IPS-20b (cell line): ENCODE measurements at regions not wholly inside any gene's neighbourhood (a gene's known extent, or its start where the extent isn't known, plus 50 kb on each side); places are given as distances from the start of the nearest gene placed in this dataset.

Experiments
- H3K27ac ChIP-seq: one replicate; pipeline ENCODE4 v1.5.1; 2013; ENCODE audit warnings: low read length
- H3K27me3 ChIP-seq: 2 replicates; pipeline ENCODE4 v1.6.1; 2013; ENCODE audit warnings: mild to moderate bottlenecking, low read length, inconsistent platforms; ENCODE audit not compliant: insufficient read depth
- H3K36me3 ChIP-seq: 2 replicates; pipeline ENCODE4 v1.6.1; 2013; ENCODE audit warnings: low read depth, mild to moderate bottlenecking, inconsistent platforms, low read length, moderate library complexity; ENCODE audit not compliant: insufficient read depth
- H3K4me1 ChIP-seq: 2 replicates; pipeline ENCODE4 v1.6.1; 2013; ENCODE audit warnings: mild to moderate bottlenecking, control low read depth, inconsistent platforms, low read length, moderate library complexity; ENCODE audit not compliant: insufficient read depth
- H3K4me3 ChIP-seq: 2 replicates; pipeline ENCODE4 v1.5.1; 2013; ENCODE audit warnings: mild to moderate bottlenecking, low read length, inconsistent platforms
- H3K9ac ChIP-seq: 2 replicates; pipeline ENCODE4 v1.6.1; 2013; ENCODE audit warnings: low read depth, mild to moderate bottlenecking, inconsistent platforms, low read length, moderate library complexity
- H3K9me3 ChIP-seq: 2 replicates; pipeline ENCODE4 v1.6.1; 2013; ENCODE audit warnings: mild to moderate bottlenecking, low read depth, low read length, inconsistent platforms; ENCODE audit not compliant: insufficient read depth

- Histone ChIP-seq H3K9ac (no peak overlapping the region), H3K27ac (no peak overlapping the region), H3K36me3 (no peaks in the 10 kb centered on the region), H3K4me3 (no peak overlapping the region), H3K9me3 (no peaks in the 10 kb centered on the region), H3K4me1 (no peaks in the 10 kb centered on the region), H3K27me3 (no peaks in the 10 kb centered on the region)
Measured at GRCh38 chr6:166839569-166839968, 116.8 kb downstream of the RNASET2 start.

GRCh38 chr6:166838987-166839386, 117.4 kb downstream of the RNASET2 start:
- Histone ChIP-seq H3K36me3 (no peaks in the 10 kb centered on the region), H3K27ac (no peak overlapping the region), H3K27me3 (no peaks in the 10 kb centered on the region), H3K4me1 (no peaks in the 10 kb centered on the region), H3K9me3 (no peaks in the 10 kb centered on the region), H3K9ac (no peak overlapping the region), H3K4me3 (no peak overlapping the region)

- no peak overlapping the region for H3K9ac ChIP-seq
- no peaks in the 10 kb centered on the region for H3K9me3 ChIP-seq
- H3K4me3 ChIP-seq = no peak overlapping the region
- H3K36me3 ChIP-seq = no peaks in the 10 kb centered on the region
- no peak overlapping the region for H3K27ac ChIP-seq
- H3K4me1 ChIP-seq = no peaks in the 10 kb centered on the region
- no peaks in the 10 kb centered on the region for H3K27me3 ChIP-seq
Measured at GRCh38 chr6:166836785-166837718, 119.3 kb downstream of the RNASET2 start.

GRCh38 chr6:166834049-166834448, 122.3 kb downstream of the RNASET2 start:
- no peaks in the 10 kb centered on the region for H3K36me3 ChIP-seq
- no peaks in the 10 kb centered on the region for H3K27me3 ChIP-seq
- H3K9me3 ChIP-seq = no peaks in the 10 kb centered on the region
- no peaks in the 10 kb centered on the region for H3K4me1 ChIP-seq
- no peak overlapping the region for H3K4me3 ChIP-seq
- no peak overlapping the region for H3K27ac ChIP-seq
- no peak overlapping the region for H3K9ac ChIP-seq

GRCh38 chr6:166830891-166831363, 125.4 kb downstream of the RNASET2 start:
- Histone ChIP-seq H3K9me3 (no peaks in the 10 kb centered on the region), H3K9ac (no peak overlapping the region), H3K4me3 (no peak overlapping the region), H3K27me3 (no peaks in the 10 kb centered on the region), H3K36me3 (no peaks in the 10 kb centered on the region), H3K4me1 (no peaks in the 10 kb centered on the region), H3K27ac (no peak overlapping the region)

GRCh38 chr6:166830185-166830890, 126.0 kb downstream of the RNASET2 start:
- Histone ChIP-seq H3K4me1 (no peaks in the 10 kb centered on the region), H3K9ac (no peak overlapping the region), H3K27me3 (no peaks in the 10 kb centered on the region), H3K27ac (no peak overlapping the region), H3K36me3 (no peaks in the 10 kb centered on the region), H3K9me3 (no peaks in the 10 kb centered on the region), H3K4me3 (no peak overlapping the region)

- no peak overlapping the region for H3K9ac ChIP-seq
- no peaks in the 10 kb centered on the region for H3K9me3 ChIP-seq
- no peak overlapping the region for H3K4me3 ChIP-seq
- no peak overlapping the region for H3K27ac ChIP-seq
- no peaks in the 10 kb centered on the region for H3K36me3 ChIP-seq
- no peaks in the 10 kb centered on the region for H3K4me1 ChIP-seq
- H3K27me3 ChIP-seq = no peaks in the 10 kb centered on the region
Measured at GRCh38 chr6:166826264-166826663, 130.1 kb downstream of the RNASET2 start.

- no peak overlapping the region for H3K27ac ChIP-seq
- H3K4me3 ChIP-seq = no peak overlapping the region
- no peaks in the 10 kb centered on the region for H3K36me3 ChIP-seq
- H3K9ac ChIP-seq = no peak overlapping the region
- H3K27me3 ChIP-seq = no peaks in the 10 kb centered on the region
- no peaks in the 10 kb centered on the region for H3K4me1 ChIP-seq
- H3K9me3 ChIP-seq = no peaks in the 10 kb centered on the region
Measured at GRCh38 chr6:166825553-166826145, 130.7 kb downstream of the RNASET2 start.

GRCh38 chr6:166824880-166825250, 131.5 kb downstream of the RNASET2 start:
- H3K4me1 ChIP-seq = no peaks in the 10 kb centered on the region
- no peaks in the 10 kb centered on the region for H3K27me3 ChIP-seq
- no peaks in the 10 kb centered on the region for H3K9me3 ChIP-seq
- no peak overlapping the region for H3K27ac ChIP-seq
- H3K9ac ChIP-seq = no peak overlapping the region
- H3K4me3 ChIP-seq = no peak overlapping the region
- H3K36me3 ChIP-seq = no peaks in the 10 kb centered on the region

GRCh38 chr6:166824146-166824879, 132.0 kb downstream of the RNASET2 start:
- H3K9ac ChIP-seq = no peak overlapping the region
- H3K27me3 ChIP-seq = no peaks in the 10 kb centered on the region
- no peak overlapping the region for H3K4me3 ChIP-seq
- H3K36me3 ChIP-seq = no peaks in the 10 kb centered on the region
- no peak overlapping the region for H3K27ac ChIP-seq
- no peaks in the 10 kb centered on the region for H3K4me1 ChIP-seq
- H3K9me3 ChIP-seq = no peaks in the 10 kb centered on the region

- Histone ChIP-seq H3K4me3 (no peak overlapping the region), H3K27me3 (no peaks in the 10 kb centered on the region), H3K36me3 (no peaks in the 10 kb centered on the region), H3K9ac (no peak overlapping the region), H3K4me1 (no peaks in the 10 kb centered on the region), H3K27ac (no peak overlapping the region), H3K9me3 (no peaks in the 10 kb centered on the region)
Measured at GRCh38 chr6:166822609-166823008, 133.7 kb downstream of the RNASET2 start.
